NOMO-1 (cell line): ENCODE measurements at regions not wholly inside any gene's neighbourhood (a gene's known extent, or its start where the extent isn't known, plus 50 kb on each side); places are given as distances from the start of the nearest gene placed in this dataset.
"Not testable (repeated sequence)": the region's sequence is repeated elsewhere in the genome, so short reads cannot be mapped to it uniquely, and the experiment has no call there.

Source experiments
- DNase-seq, 2 experiments: peaks; one replicate each; lab custom pipeline; 2025; ENCODE audit not compliant: unreplicated experiment in 2 of 2; lab: John Stamatoyannopoulos, UW

- DNase-seq = no peak
Measured at GRCh38 chr21:28224191-28224726, 768.4 kb downstream of the LTN1 start.

GRCh38 chr21:28221984-28222383 lies 770.7 kb downstream of the LTN1 start:
- no peak for DNase-seq

GRCh38 chr21:28220680-28221079 lies 772.0 kb downstream of the LTN1 start:
- no peak for DNase-seq

- DNase-seq = no peak
Measured at GRCh38 chr21:28216976-28217523, 775.6 kb downstream of the LTN1 start.

- DNase-seq = no peak
Measured at GRCh38 chr21:28215214-28215954, 777.3 kb downstream of the LTN1 start.

GRCh38 chr21:28214786-28215185 lies 777.9 kb downstream of the LTN1 start:
- DNase-seq = no peak

- no peak for DNase-seq
Measured at GRCh38 chr21:28213261-28213660, 779.4 kb downstream of the LTN1 start.

GRCh38 chr21:28212061-28212460 lies 780.6 kb downstream of the LTN1 start:
- DNase-seq = no peak

GRCh38 chr21:28207436-28208173 lies 785.1 kb downstream of the LTN1 start:
- no peak for DNase-seq

GRCh38 chr21:28200726-28201125 lies 792.0 kb downstream of the LTN1 start:
- DNase-seq = no peak

- DNase-seq = no peak
Measured at GRCh38 chr21:28196981-28197380, 795.7 kb downstream of the LTN1 start.

- DNase-seq = no peak
Measured at GRCh38 chr21:28193189-28193588, 799.5 kb downstream of the LTN1 start.

GRCh38 chr21:28186604-28187003 lies 806.1 kb downstream of the LTN1 start:
- DNase-seq = no peak

- no peak for DNase-seq
Measured at GRCh38 chr21:28181730-28182129, 810.9 kb downstream of the LTN1 start.

GRCh38 chr21:28179136-28179535 lies 813.5 kb downstream of the LTN1 start:
- DNase-seq = no peak

GRCh38 chr21:28177124-28177523 lies 815.6 kb downstream of the LTN1 start:
- no peak for DNase-seq

GRCh38 chr21:28174701-28175100 lies 818.0 kb downstream of the LTN1 start:
- no peak for DNase-seq

- DNase-seq = no peak
Measured at GRCh38 chr21:28174006-28174405, 818.7 kb downstream of the LTN1 start.

- no peak for DNase-seq
Measured at GRCh38 chr21:28172376-28172775, 820.3 kb downstream of the LTN1 start.

GRCh38 chr21:28167366-28167765 lies 825.3 kb downstream of the LTN1 start:
- DNase-seq = no peak

GRCh38 chr21:28164519-28164918 lies 828.2 kb downstream of the LTN1 start:
- DNase-seq = not testable (repeated sequence)

GRCh38 chr21:28162052-28162451 lies 830.6 kb downstream of the LTN1 start:
- DNase-seq = not testable (repeated sequence)
